K562 (cell line): ENCODE measurements at regions not wholly inside any gene's neighbourhood (a gene's known extent, or its start where the extent isn't known, plus 50 kb on each side); places are given as distances from the start of the nearest gene placed in this dataset.

ENCODE experiments used
- ATAC-seq: fragments of 200-7000 bp; cut with Tn5 transposase; 3 replicates; pipeline ENCODE4 v1.9.1; 2020; ENCODE audit warnings: moderate library complexity
- BruUV-seq: library from RNA; stranded (reverse); fragments of 400-500 nt; replicated peaks from 2 replicates; lab custom pipeline; 2021; lab: Mats Ljungman, UMichigan
- CTCF ChIA-PET: fragments of 300-600 bp; formaldehyde crosslinking; extraction: SDS; loops from one replicate; lab custom pipeline; 2021; ENCODE audit warnings: low intra/inter-chr PET ratio; lab: Yijun Ruan, JAX
- POLR2A ChIA-PET: fragments of 300-600, 350-650 bp; sonication (Branson Sonifier 250); formaldehyde crosslinking; extraction: SDS; loops from one replicate; lab custom pipeline; 2021; ENCODE audit warnings: antibody characterized with exemption, inconsistent platforms; lab: Yijun Ruan, JAX
- DNase-seq, 4 experiments: peaks; one replicate each; pipeline versions ENCODE4 v3.0.0 to v3.0.0-alpha.2; 2011 to 2018; ENCODE audit warnings: low spot score in 3 of 4, mixed read lengths in 3 of 4; ENCODE audit errors: extremely low read depth in 1 of 4
- FAIRE-seq: peaks from 2 replicates; lab custom pipeline; 2011; peaks lifted over from hg19 to GRCh38; lab: Jason Lieb, UNC
- H2AFZ ChIP-seq: 2 replicates; pipeline ENCODE4 v1.6.0; 2011; ENCODE audit warnings: low read depth, low read length, control low read depth, inconsistent platforms
- H3K27ac ChIP-seq: fragments of 200-600 bp; 3 replicates; pipeline ENCODE4 v1.8.0; 2011; ENCODE audit warnings: low read depth, mild to moderate bottlenecking, control low read depth, inconsistent platforms, low read length, moderate library complexity, mixed read lengths; ENCODE audit errors: extremely low read depth
- H3K27me3 ChIP-seq, 2 experiments: fragments of 300-600 bp in 1 of 2; 2 replicates in 1 of 2; 3 replicates in 1 of 2; pipeline versions ENCODE4 v1.6.0 to v1.8.0; 2011; ENCODE audit warnings: inconsistent platforms in 2 of 2, low read length in 2 of 2, mild to moderate bottlenecking in 1 of 2, mixed read lengths in 1 of 2, moderate library complexity in 1 of 2; ENCODE audit not compliant: control insufficient read depth in 2 of 2, insufficient read depth in 2 of 2
- H3K36me3 ChIP-seq: fragments of 300-600 bp; 3 replicates; pipeline ENCODE4 v1.8.0; 2011; ENCODE audit warnings: mild to moderate bottlenecking, low read length, inconsistent platforms; ENCODE audit not compliant: control insufficient read depth, insufficient read depth
- H3K4me1 ChIP-seq, 2 experiments: fragments of 200-600 bp in 1 of 2; replicated peaks in 1 of 2; 2 replicates in 1 of 2; 3 replicates in 1 of 2; pipeline versions ENCODE4 v1.5.1 to v1.8.0; 2011; ENCODE audit warnings: inconsistent platforms in 2 of 2, low read length in 2 of 2, mild to moderate bottlenecking in 1 of 2, mixed read lengths in 1 of 2, moderate library complexity in 1 of 2; ENCODE audit not compliant: control insufficient read depth in 2 of 2, insufficient read depth in 2 of 2
- H3K4me2 ChIP-seq: 2 replicates; pipeline ENCODE4 v1.6.1; 2011; ENCODE audit warnings: low read length, control low read depth, inconsistent platforms, mixed read lengths; ENCODE audit not compliant: insufficient read depth
- H3K4me3 ChIP-seq: fragments of 200-600 bp; sonication (generic), shearing (Covaris generic); 2 replicates; pipeline ENCODE4 v1.5.1; 2016; ENCODE audit warnings: control low read depth, inconsistent platforms
- H3K79me2 ChIP-seq: fragments of 200-600 bp; 3 replicates; pipeline ENCODE4 v1.8.0; 2011; ENCODE audit warnings: low read length, inconsistent platforms; ENCODE audit not compliant: control insufficient read depth, insufficient read depth
- H3K9ac ChIP-seq, 2 experiments: 2 replicates each; pipeline versions ENCODE4 v1.6.0 to v1.6.1; 2011; ENCODE audit warnings: low read depth in 2 of 2, low read length in 2 of 2, control low read depth in 1 of 2, inconsistent platforms in 1 of 2, mild to moderate bottlenecking in 1 of 2, mixed read lengths in 1 of 2; ENCODE audit not compliant: insufficient read depth in 1 of 2
- H3K9me1 ChIP-seq: one replicate; pipeline ENCODE4 v1.6.0; 2011; ENCODE audit warnings: inconsistent platforms, mild to moderate bottlenecking, low read length, moderate library complexity; ENCODE audit not compliant: control insufficient read depth, insufficient read depth
- H3K9me3 ChIP-seq: replicated peaks from 2 replicates; pipeline ENCODE4 v1.5.1; 2011; ENCODE audit warnings: low read depth, low read length, inconsistent platforms; ENCODE audit not compliant: control insufficient read depth, insufficient read depth
- H4K20me1 ChIP-seq: replicated peaks from 2 replicates; pipeline ENCODE4 v1.6.1; 2011; ENCODE audit warnings: low read length, inconsistent platforms, mixed read lengths; ENCODE audit not compliant: control insufficient read depth, insufficient read depth
- CEBPZ ChIP-seq: fragments of 150-350 bp; IDR thresholded peaks from 2 replicates; pipeline ENCODE4 v1.6.1; 2014; ENCODE audit warnings: low read depth, mild to moderate bottlenecking, low read length, borderline replicate concordance
- TSHZ1 ChIP-seq: fragments of 250-450 bp; sonication (Bioruptor Pico); IDR thresholded peaks from 2 replicates; pipeline ENCODE4 v1.4.0; 2020; ENCODE audit warnings: mild to moderate bottlenecking, moderate library complexity
- ZNF133 ChIP-seq: fragments of 250-450 bp; sonication (Bioruptor Pico); IDR thresholded peaks from 2 replicates; pipeline ENCODE4 v1.4.0; 2020; ENCODE audit warnings: mild to moderate bottlenecking
- WGBS: fragments of 100-300 bp; shearing (Covaris generic); methylation state at CpG from one replicate; pipeline ENCODE4 v1.1.6; 2016; ENCODE audit warnings: low coverage, mixed read lengths; ENCODE audit not compliant: insufficient coverage; ENCODE audit errors: missing lambda C conversion rate; 5-methylcytosine and 5-hydroxymethylcytosine counted together
- in situ Hi-C: fragments of 300-500 bp; cut with MboI; formaldehyde crosslinking; loops from 4 replicates; pipeline ENCODE4 v1.15.0; 2018; ENCODE audit warnings: inconsistent platforms, mixed read lengths
- intact Hi-C: fragments of 100-400 bp; cut with micrococcal nuclease; formaldehyde crosslinking; loops from 2 replicates; pipeline ENCODE4 v1.14.2; 2022

GRCh38 chr4:169907705-169908104 is 118.5 kb downstream of the MFAP3L start (continued):
- no peak for TF ChIP-seq CEBPZ

- Histone ChIP-seq H3K4me3 (no peak overlapping the region), H3K9ac (no peak overlapping the region), H4K20me1 (no peaks in the 10 kb centered on the region), H3K9me1 (no peaks in the 10 kb centered on the region), H3K9me3 (no peaks in the 10 kb centered on the region), H3K4me1 (no peaks in the 10 kb centered on the region), H3K27me3 (no peaks in the 10 kb centered on the region), H3K27ac (no peak overlapping the region), H3K36me3 (no peaks in the 10 kb centered on the region), H2AFZ (no peak overlapping the region), H3K4me2 (no peak overlapping the region), H3K79me2 (no peaks in the 10 kb centered on the region)
- ChIA-PET POLR2A (no interaction called here), CTCF (no interaction called here)
- no TSS peak for BruUV-seq
- no peak for TF ChIP-seq TSHZ1
- TF ChIP-seq ZNF133 = no peak
- ATAC-seq (no peak), FAIRE-seq (no peak), DNase-seq (no peak)
- 0% methylated on average over 1 of the region's 1 CpG for WGBS
- intact Hi-C loops (loop anchor here (10.0 kb wide), 1 partner anchor 138 kb away; no protein-coding TSS in a partner anchor), in situ Hi-C loops (no loop called here)
These were observed 119.4 kb downstream of the MFAP3L start for GRCh38 chr4:169906821-169907220.
